ENCODE measurements at regions not wholly inside any gene's neighbourhood (a gene's known extent, or its start where the extent isn't known, plus 50 kb on each side); places are given as distances from the start of the nearest gene placed in this dataset.

DNA sequence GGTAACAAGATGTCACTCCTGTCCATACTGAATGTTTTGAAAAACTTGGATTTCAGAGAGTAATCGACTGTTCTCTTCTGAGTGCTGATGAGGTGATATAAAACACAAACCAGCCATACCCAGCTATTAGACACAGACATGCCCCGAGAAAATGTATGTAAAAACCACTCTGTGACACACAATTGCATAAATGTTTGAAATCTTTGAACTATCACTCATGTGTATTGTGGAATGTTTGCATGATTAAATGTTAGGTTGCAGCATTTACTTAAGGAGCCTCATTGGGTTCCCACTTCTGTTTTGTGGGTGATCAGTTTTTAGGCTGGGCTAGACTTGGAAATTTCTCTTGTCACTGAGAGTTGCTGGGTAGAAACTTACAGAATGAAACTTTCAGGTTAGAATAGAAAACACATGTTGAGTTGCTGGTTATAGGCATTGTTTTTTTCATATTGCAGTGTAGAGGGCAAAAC lies 270.4 kb upstream of the B3GALT2 start:
- in situ Hi-C loops (cut with MboI; ENCODE audit: low sequenced_read_pairs in 4 of 4) = no loop called here
- no peak overlapping the region for H3K27ac ChIP-seq
- H3K4me3 ChIP-seq = no peak overlapping the region
- H3K36me3 ChIP-seq = no peaks in the 10 kb centered on the region
- no peak for DNase-seq
- TF ChIP-seq POLR2A (IDR thresholded peaks at IDR 0.05) = no peak
- TF ChIP-seq, protein P1, sequence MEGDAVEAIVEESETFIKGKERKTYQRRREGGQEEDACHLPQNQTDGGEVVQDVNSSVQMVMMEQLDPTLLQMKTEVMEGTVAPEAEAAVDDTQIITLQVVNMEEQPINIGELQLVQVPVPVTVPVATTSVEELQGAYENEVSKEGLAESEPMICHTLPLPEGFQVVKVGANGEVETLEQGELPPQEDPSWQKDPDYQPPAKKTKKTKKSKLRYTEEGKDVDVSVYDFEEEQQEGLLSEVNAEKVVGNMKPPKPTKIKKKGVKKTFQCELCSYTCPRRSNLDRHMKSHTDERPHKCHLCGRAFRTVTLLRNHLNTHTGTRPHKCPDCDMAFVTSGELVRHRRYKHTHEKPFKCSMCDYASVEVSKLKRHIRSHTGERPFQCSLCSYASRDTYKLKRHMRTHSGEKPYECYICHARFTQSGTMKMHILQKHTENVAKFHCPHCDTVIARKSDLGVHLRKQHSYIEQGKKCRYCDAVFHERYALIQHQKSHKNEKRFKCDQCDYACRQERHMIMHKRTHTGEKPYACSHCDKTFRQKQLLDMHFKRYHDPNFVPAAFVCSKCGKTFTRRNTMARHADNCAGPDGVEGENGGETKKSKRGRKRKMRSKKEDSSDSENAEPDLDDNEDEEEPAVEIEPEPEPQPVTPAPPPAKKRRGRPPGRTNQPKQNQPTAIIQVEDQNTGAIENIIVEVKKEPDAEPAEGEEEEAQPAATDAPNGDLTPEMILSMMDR (IDR thresholded peaks at IDR 0.05 in 4 of 5, conservative IDR thresholded peaks at IDR 0.05 in 1 of 5) = no peak
- ATAC-seq = no peak
- H3K9me3 ChIP-seq = no peaks in the 10 kb centered on the region
- intact Hi-C loops (cut with DNase I; ENCODE audit: low total_unique reads) = no loop called here
- H3K4me1 ChIP-seq = no peaks in the 10 kb centered on the region
- H3K27me3 ChIP-seq = no peaks in the 10 kb centered on the region

DNA sequence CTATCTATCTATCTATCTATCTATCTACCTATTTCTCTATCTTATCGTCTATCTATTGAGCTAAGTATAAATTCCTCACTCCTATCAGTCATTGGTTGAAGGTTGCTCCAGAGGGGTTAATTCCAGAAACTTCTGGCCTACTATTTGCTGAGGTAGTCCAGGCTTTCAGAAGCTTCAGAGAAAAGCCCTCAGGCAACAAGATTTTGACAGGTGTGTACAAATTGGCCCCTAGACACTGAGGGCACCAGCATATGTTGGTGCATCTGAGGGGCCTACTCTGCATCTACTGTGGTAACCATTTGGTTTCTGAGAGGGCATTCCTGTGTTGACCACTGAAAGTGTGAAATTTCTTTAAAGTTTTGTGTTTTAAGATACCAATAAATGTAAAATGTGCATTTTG lies 265.2 kb upstream of the B3GALT2 start:
- H3K36me3 ChIP-seq = no peaks in the 10 kb centered on the region
- in situ Hi-C loops (cut with MboI; ENCODE audit: low sequenced_read_pairs in 4 of 4) = no loop called here
- no peaks in the 10 kb centered on the region for H3K9me3 ChIP-seq
- DNase-seq (no peak), ATAC-seq (no peak)
- intact Hi-C loops (cut with DNase I; ENCODE audit: low total_unique reads) = no loop called here
- H3K27me3 ChIP-seq = no peaks in the 10 kb centered on the region
- H3K4me1 ChIP-seq = no peaks in the 10 kb centered on the region
- no peak overlapping the region for H3K27ac ChIP-seq
- TF ChIP-seq, protein P1 (IDR thresholded peaks at IDR 0.05 in 4 of 5, conservative IDR thresholded peaks at IDR 0.05 in 1 of 5) = no peak
- TF ChIP-seq POLR2A (IDR thresholded peaks at IDR 0.05) = no peak
- H3K4me3 ChIP-seq = no peak overlapping the region

DNA sequence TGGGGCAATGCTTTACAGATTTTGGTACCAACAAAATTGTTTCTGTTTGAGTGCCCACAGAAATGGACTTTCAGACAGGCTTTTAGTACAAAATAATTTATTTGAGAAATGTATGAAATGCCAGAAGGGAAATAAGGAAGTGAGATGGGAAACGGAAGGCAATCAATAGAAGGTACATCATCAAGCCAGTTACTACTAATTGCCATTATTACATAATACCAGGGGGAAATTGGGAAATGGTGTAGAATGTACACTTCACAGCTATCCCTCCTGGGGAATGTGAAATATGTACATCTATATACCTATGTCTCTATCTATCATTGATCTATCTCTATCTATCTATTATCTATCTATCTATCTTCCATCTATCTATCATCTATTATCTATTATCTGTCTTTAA lies 264.6 kb upstream of the B3GALT2 start:
- H3K4me3 ChIP-seq = no peak overlapping the region
- H3K9me3 ChIP-seq = no peaks in the 10 kb centered on the region
- H3K4me1 ChIP-seq = no peaks in the 10 kb centered on the region
- in situ Hi-C loops (cut with MboI; ENCODE audit: low sequenced_read_pairs in 4 of 4) (no loop called here), intact Hi-C loops (cut with DNase I; ENCODE audit: low total_unique reads) (no loop called here)
- H3K27ac ChIP-seq = no peak overlapping the region
- DNase-seq (no peak), ATAC-seq (no peak)
- TF ChIP-seq, protein P1 (IDR thresholded peaks at IDR 0.05 in 4 of 5, conservative IDR thresholded peaks at IDR 0.05 in 1 of 5) = no peak
- TF ChIP-seq POLR2A (IDR thresholded peaks at IDR 0.05) = no peak
- no peaks in the 10 kb centered on the region for H3K36me3 ChIP-seq
- no peaks in the 10 kb centered on the region for H3K27me3 ChIP-seq

DNA sequence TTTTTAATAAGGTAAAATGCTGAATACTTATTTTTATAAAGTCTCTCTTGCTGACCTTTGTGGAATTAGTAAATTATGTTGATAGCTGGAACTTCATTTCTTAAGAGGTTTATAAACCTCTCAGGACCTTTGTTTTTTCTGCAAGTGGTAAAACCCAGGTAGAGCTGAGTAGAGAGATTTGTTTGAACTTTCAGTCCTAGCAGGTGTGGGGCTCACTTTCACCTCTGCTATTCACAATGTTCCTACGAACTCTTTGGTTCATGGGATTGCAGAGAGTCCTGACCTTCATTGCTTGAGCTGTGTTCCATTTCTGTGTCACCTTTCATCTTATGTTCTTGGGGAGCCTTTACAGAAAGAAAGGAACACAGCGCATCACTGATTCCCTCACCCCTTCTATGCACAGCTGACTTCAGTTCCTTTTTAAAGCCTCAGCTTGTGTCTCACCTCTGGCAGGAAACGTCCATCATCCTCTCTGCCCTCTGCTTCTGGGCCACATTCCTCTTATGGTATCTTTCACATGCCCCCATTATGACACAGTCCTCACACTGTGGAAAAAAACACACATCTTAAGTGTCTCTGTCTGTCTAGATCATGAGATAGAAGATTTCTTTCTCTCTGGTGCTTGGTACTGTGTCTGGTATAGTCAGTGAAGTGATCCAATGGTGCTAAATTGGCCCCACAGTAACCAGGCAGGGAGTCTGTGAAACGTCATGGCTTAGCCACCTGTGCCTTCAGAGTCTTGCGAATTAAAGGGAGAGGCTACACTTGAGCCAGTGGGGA lies 262.5 kb upstream of the B3GALT2 start:
- DNase-seq (no peak), ATAC-seq (no peak)
- no peaks in the 10 kb centered on the region for H3K9me3 ChIP-seq
- no peaks in the 10 kb centered on the region for H3K27me3 ChIP-seq
- no peak overlapping the region for H3K4me3 ChIP-seq
- no peaks in the 10 kb centered on the region for H3K4me1 ChIP-seq
- in situ Hi-C loops (cut with MboI; ENCODE audit: low sequenced_read_pairs in 4 of 4) = no loop called here
- no peaks in the 10 kb centered on the region for H3K36me3 ChIP-seq
- TF ChIP-seq POLR2A (IDR thresholded peaks at IDR 0.05) = no peak
- TF ChIP-seq, protein P1 (IDR thresholded peaks at IDR 0.05 in 4 of 5, conservative IDR thresholded peaks at IDR 0.05 in 1 of 5) = no peak
- intact Hi-C loops (cut with DNase I; ENCODE audit: low total_unique reads) = no loop called here
- H3K27ac ChIP-seq = no peak overlapping the region
